CD4-positive, alpha-beta memory T cell (primary cell): ENCODE measurements at regions not wholly inside any gene's neighbourhood (a gene's known extent, or its start where the extent isn't known, plus 50 kb on each side); places are given as distances from the start of the nearest gene placed in this dataset.

ENCODE experiments used
- CTCF ChIA-PET: fragments of 350-600 bp; sonication (Branson Sonifier 250); formaldehyde crosslinking; loops from one replicate; lab custom pipeline; 2021; ENCODE audit warnings: inconsistent platforms; ENCODE audit not compliant: partially characterized antibody; lab: Charles Lee
- POLR2A ChIA-PET: fragments of 350-600 bp; sonication (Branson Sonifier 250); formaldehyde crosslinking; loops from one replicate; lab custom pipeline; 2021; ENCODE audit not compliant: partially characterized antibody; lab: Charles Lee
- DNase-seq, 5 donors: peaks; one replicate each; pipeline versions ENCODE4 v3.0.0 to v3.0.0-alpha.2; 2020 to 2022; ENCODE audit warnings: mixed read lengths in 1 of 5
- H3K27ac ChIP-seq: one replicate; pipeline ENCODE4 v1.7.0; 2013; ENCODE audit warnings: low read depth, low read length
- H3K27me3 ChIP-seq: 2 replicates; pipeline ENCODE4 v1.7.0; 2013; ENCODE audit warnings: mild to moderate bottlenecking, low read length, moderate library complexity; ENCODE audit not compliant: insufficient read depth
- H3K36me3 ChIP-seq: 2 replicates; pipeline ENCODE4 v1.7.0; 2013; ENCODE audit warnings: mild to moderate bottlenecking, low read length, moderate library complexity; ENCODE audit not compliant: insufficient read depth
- H3K4me1 ChIP-seq: 2 replicates; pipeline ENCODE4 v1.7.0; 2013; ENCODE audit warnings: mild to moderate bottlenecking, low read length, moderate library complexity; ENCODE audit not compliant: insufficient read depth
- H3K4me3 ChIP-seq, 2 donors: one replicate each; pipeline ENCODE4 v1.7.0; 2013; ENCODE audit warnings: low read length in 2 of 2, mild to moderate bottlenecking in 1 of 2
- H3K9me3 ChIP-seq, 2 donors: one replicate each; pipeline ENCODE4 v1.7.0; 2013; ENCODE audit warnings: low read length in 2 of 2, control low read depth in 1 of 2; ENCODE audit not compliant: control insufficient read depth in 1 of 2
- H3K27ac Mint-ChIP-seq, 7 donors: one replicate each; pipeline ENCODE4 v1.8.0; 2020 to 2021; ENCODE audit warnings: mixed read lengths in 7 of 7, mild to moderate bottlenecking in 6 of 7, inconsistent platforms in 3 of 7, moderate library complexity in 3 of 7
- H3K27me3 Mint-ChIP-seq, 2 donors: one replicate each; pipeline ENCODE4 v1.8.0; 2020 to 2021; ENCODE audit warnings: mixed read lengths in 2 of 2
- H3K36me3 Mint-ChIP-seq, 2 donors: one replicate each; pipeline ENCODE4 v1.8.0; 2020 to 2021; ENCODE audit warnings: mixed read lengths in 2 of 2, inconsistent platforms in 1 of 2, mild to moderate bottlenecking in 1 of 2
- H3K4me1 Mint-ChIP-seq, 4 donors: one replicate each; pipeline ENCODE4 v1.8.0; 2020 to 2021; ENCODE audit warnings: mixed read lengths in 4 of 4, mild to moderate bottlenecking in 1 of 4
- H3K4me3 Mint-ChIP-seq, 8 donors: one replicate each; pipeline ENCODE4 v1.8.0; 2020 to 2021; ENCODE audit warnings: mixed read lengths in 8 of 8, mild to moderate bottlenecking in 7 of 8, moderate library complexity in 6 of 8, inconsistent platforms in 3 of 8
- H3K9me3 Mint-ChIP-seq, 8 donors: one replicate each; pipeline ENCODE4 v1.8.0; 2020 to 2021; ENCODE audit warnings: mixed read lengths in 8 of 8, mild to moderate bottlenecking in 5 of 8, inconsistent platforms in 3 of 8, moderate library complexity in 1 of 8
- intact Hi-C: fragments of 100-400 bp; cut with micrococcal nuclease; formaldehyde crosslinking; loops from one replicate; pipeline ENCODE4 v1.15.1; 2023

DNA sequence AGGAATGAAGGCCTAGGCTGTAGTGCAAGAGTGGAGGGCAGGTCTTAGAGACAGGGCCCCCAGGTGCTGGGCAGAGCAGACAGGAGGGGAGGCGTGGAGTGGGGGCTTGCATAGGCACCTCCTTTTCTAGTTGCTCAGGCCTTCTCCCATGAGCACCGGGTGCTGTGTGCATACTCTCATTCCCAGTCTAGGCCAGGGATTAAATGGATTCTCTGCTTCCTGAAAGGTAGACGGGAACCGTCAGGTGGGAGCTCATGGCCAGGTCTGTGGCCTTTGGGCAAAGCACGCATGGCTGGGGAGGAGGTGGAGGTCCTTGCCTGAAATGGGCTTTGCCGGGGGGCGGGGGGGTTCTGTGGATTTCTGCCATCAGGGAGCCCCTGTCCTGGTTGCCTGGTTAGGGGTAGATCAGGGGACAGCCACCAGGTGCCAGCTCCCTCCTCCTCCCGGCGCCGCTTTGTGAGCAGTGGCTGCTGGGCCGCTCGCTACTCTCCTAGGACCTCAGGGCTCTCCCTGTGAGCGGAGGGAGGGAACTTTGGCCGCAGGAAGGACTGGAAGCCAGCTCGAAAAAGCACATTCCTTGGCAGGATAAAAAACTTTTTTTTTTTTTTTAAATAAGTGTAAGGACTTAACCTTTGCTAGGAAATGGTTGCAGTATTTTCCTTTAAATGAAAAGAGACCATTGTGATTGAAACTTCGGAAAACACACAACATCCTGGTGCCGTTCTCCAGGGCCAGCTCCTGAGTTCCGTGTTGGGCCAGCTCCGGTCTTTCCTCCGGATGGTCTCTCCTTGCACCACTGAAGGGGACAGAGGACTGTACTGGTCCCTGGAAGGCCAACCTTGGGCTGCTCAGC lies 82.8 kb upstream of the HAAO start:
- Histone ChIP-seq H3K4me3 (no peak overlapping the region), H3K9me3 (no peaks in the 10 kb centered on the region), H3K27me3 (no peaks in the 10 kb centered on the region), H3K27ac (no peak overlapping the region), H3K4me1 (peaks cover 9% of the 10 kb centered on the region), H3K36me3 (no peaks in the 10 kb centered on the region)
- no peak for DNase-seq
- Mint-ChIP-seq H3K9me3 (no peaks in the 10 kb centered on the region), H3K27me3 (no peaks in the 10 kb centered on the region), H3K36me3 (no peaks in the 10 kb centered on the region), H3K4me1 (peaks cover 6 to 15% (median 8%) of the 10 kb centered on the region in 4 donors), H3K4me3 (no peak overlapping the region), H3K27ac (no peak overlapping the region)
- ChIA-PET POLR2A (no interaction called here), CTCF (interaction anchor here (0.9 kb wide), 1 partner anchor 17 kb away, joined by 3 read pairs; no protein-coding TSS in a partner anchor)
- intact Hi-C loops = no loop called here

DNA sequence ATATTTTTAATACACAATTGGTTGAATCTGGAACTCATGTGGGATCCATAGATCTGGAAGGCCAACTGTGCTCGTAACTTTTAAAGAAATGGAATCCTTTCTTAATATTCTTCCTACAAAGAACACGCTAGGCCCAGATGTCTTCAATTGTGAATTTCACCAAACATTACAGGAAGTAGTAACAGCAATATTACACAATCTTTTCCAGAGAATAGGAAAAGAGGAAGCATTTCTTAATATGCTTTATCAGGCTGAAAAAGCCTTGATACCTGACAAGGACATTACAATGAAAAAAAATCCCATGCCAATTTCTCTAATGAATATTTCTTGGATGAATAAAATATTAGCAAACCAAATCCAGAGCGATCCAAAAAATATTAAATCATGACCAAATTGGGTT lies 80.3 kb upstream of the HAAO start:
- Histone ChIP-seq H3K4me1 (no peaks in the 10 kb centered on the region), H3K27ac (no peak overlapping the region), H3K36me3 (no peaks in the 10 kb centered on the region), H3K27me3 (no peaks in the 10 kb centered on the region), H3K4me3 (no peak overlapping the region), H3K9me3 (no peaks in the 10 kb centered on the region)
- Mint-ChIP-seq H3K9me3 (peaks cover 2 to 19% (median 12%) of the 10 kb centered on the region in 8 donors), H3K4me1 (no peaks in the 10 kb centered on the region), H3K4me3 (no peak overlapping the region), H3K27me3 (no peaks in the 10 kb centered on the region), H3K36me3 (peaks cover 0 to 7% of the 10 kb centered on the region in 2 donors), H3K27ac (no peak overlapping the region)
- ChIA-PET CTCF (no interaction called here), POLR2A (no interaction called here)
- intact Hi-C loops = no loop called here
- DNase-seq = no peak

DNA sequence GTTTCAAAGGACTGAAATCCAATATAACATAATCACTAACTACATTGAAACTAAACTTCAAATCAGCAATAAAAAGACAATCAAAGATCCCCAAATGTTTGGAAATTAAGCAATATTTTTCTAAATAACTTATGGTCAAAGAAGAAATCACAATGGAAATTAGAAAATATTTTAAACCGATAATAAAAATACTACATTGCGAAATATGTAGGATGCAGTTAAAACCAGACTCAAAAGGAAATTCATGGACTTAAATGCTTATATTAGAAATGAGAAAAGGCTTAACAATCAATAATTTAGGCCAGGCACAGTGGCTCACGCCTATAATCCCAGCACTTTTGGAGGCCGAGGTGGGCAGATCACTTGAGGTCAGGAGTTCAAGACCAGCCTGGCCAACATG lies 79.0 kb upstream of the HAAO start:
- Mint-ChIP-seq H3K9me3 (peaks cover 2 to 21% (median 12%) of the 10 kb centered on the region in 8 donors), H3K4me1 (no peaks in the 10 kb centered on the region), H3K36me3 (peaks cover 0 to 7% of the 10 kb centered on the region in 2 donors), H3K4me3 (no peak overlapping the region), H3K27me3 (no peaks in the 10 kb centered on the region), H3K27ac (no peak overlapping the region)
- H3K27me3 ChIP-seq = no peaks in the 10 kb centered on the region
- no peak for DNase-seq
- H3K36me3 ChIP-seq = no peaks in the 10 kb centered on the region
- POLR2A ChIA-PET = no interaction called here
- no peak overlapping the region for H3K4me3 ChIP-seq
- H3K27ac ChIP-seq = no peak overlapping the region
- H3K9me3 ChIP-seq = no peaks in the 10 kb centered on the region
- CTCF ChIA-PET = no interaction called here
- intact Hi-C loops = no loop called here
- no peaks in the 10 kb centered on the region for H3K4me1 ChIP-seq

DNA sequence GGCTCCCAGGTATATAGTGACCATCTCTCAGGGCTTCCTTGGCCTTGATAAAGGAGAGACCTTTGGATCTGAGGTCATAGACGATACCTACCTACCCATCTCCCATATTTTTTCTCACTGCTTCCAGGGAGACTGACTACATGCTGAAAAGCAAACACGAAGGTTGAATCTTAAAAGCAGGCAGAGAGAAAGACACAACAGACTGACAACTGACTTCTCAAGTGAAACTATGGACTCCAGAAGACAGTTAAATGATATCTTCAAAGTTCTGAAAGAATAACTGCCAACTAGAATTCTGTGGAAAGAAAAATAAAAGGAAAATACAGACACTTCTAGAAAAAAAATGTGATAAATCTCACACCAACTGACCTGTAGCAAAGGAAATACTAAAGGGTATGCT lies 76.5 kb upstream of the HAAO start:
- H3K27me3 ChIP-seq = no peaks in the 10 kb centered on the region
- H3K36me3 ChIP-seq = no peaks in the 10 kb centered on the region
- no peak overlapping the region for H3K4me3 Mint-ChIP-seq
- peaks cover 0 to 7% of the 10 kb centered on the region in 2 donors for H3K36me3 Mint-ChIP-seq
- no peak for DNase-seq
- H3K27me3 Mint-ChIP-seq = no peaks in the 10 kb centered on the region
- H3K4me3 ChIP-seq = no peak overlapping the region
- no peaks in the 10 kb centered on the region for H3K4me1 Mint-ChIP-seq
- H3K9me3 ChIP-seq = no peaks in the 10 kb centered on the region
- no peak overlapping the region for H3K27ac ChIP-seq
- ChIA-PET CTCF (no interaction called here), POLR2A (no interaction called here)
- H3K4me1 ChIP-seq = no peaks in the 10 kb centered on the region
- peaks cover 2 to 21% (median 12%) of the 10 kb centered on the region in 8 donors for H3K9me3 Mint-ChIP-seq
- intact Hi-C loops = no loop called here
- no peak overlapping the region for H3K27ac Mint-ChIP-seq

DNA sequence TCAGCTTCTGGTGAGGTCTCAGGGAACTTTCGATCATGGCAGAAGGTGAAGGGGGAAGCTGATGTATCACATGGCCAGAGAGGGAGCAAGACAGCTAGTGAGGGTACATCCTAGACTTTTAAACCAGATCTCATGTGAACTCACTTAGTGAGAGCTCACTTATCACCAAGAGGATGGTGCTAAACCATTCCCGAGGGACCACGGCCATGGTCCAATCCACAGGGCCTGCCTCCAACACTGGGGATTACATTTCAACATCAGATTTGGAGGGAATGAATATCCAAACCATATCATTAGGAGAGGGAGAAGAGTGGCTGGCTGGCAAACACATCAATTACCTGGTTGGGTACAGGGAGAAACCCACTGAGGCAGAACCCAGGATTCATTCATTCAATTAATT lies 75.7 kb upstream of the HAAO start:
- Mint-ChIP-seq H3K9me3 (peaks cover 2 to 21% (median 12%) of the 10 kb centered on the region in 8 donors), H3K27me3 (no peaks in the 10 kb centered on the region), H3K27ac (no peak overlapping the region), H3K4me1 (no peaks in the 10 kb centered on the region), H3K36me3 (peaks cover 0 to 7% of the 10 kb centered on the region in 2 donors), H3K4me3 (no peak overlapping the region)
- H3K9me3 ChIP-seq = no peaks in the 10 kb centered on the region
- POLR2A ChIA-PET = no interaction called here
- H3K27me3 ChIP-seq = no peaks in the 10 kb centered on the region
- H3K4me1 ChIP-seq = no peaks in the 10 kb centered on the region
- CTCF ChIA-PET = no interaction called here
- H3K27ac ChIP-seq = no peak overlapping the region
- DNase-seq = no peak
- no peaks in the 10 kb centered on the region for H3K36me3 ChIP-seq
- H3K4me3 ChIP-seq = no peak overlapping the region
- intact Hi-C loops = no loop called here

DNA sequence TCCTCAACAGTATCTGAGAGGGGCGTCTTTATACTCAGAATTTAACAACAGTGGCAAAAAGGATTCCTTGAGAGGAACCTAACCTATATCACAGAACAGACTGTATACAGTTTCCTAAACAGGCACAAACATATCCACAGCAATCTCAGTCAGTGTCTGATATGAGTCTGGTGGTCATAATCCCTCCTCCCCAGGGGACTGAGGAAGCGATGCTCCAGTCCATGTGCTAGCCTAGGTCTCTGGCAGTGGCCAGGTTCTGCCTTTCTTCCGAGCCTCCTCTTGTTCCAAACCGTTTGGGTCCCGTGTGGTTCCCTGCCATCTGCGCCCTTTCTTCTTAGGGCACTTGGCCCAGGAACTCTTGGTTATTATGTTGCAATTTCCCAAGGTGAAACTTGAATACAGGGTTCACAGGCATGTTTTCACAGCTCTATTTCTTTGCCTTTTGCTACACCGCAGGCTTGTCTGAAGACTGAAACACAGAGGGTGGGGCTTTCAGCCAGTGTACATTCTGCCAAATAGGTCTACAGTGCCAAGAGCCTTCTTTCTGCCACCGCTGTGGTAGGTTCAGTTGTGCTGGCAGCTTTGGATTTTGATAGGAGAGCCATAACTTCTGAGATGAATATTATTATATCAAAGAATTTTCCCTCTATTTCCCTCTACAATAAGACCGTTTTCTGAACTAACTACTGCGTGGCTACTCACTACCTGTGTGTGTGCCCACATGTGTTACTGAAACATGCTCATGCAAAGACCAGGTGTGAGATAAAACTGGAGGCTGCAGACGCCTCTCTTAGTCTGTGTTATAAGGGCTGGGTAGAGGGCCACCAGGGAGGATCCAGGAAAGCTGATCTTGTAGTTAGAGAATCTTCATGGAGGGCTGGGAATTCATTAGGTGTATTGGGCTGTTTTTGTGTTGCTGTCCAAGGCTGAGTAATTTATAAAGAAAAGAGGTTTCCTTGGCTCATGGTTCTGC lies 75.0 kb upstream of the HAAO start:
- H3K27me3 ChIP-seq = no peaks in the 10 kb centered on the region
- peaks cover 0 to 7% of the 10 kb centered on the region in 2 donors for H3K36me3 Mint-ChIP-seq
- peaks cover 2 to 21% (median 12%) of the 10 kb centered on the region in 8 donors for H3K9me3 Mint-ChIP-seq
- H3K36me3 ChIP-seq = no peaks in the 10 kb centered on the region
- no peak overlapping the region for H3K4me3 ChIP-seq
- no peak for DNase-seq
- H3K4me1 Mint-ChIP-seq = no peaks in the 10 kb centered on the region
- ChIA-PET CTCF (no interaction called here), POLR2A (no interaction called here)
- no peak overlapping the region for H3K4me3 Mint-ChIP-seq
- no peak overlapping the region for H3K27ac ChIP-seq
- no peak overlapping the region for H3K27ac Mint-ChIP-seq
- H3K27me3 Mint-ChIP-seq = no peaks in the 10 kb centered on the region
- H3K9me3 ChIP-seq = no peaks in the 10 kb centered on the region
- intact Hi-C loops = no loop called here
- no peaks in the 10 kb centered on the region for H3K4me1 ChIP-seq
